NCI-H2171 (cell line): ENCODE measurements at regions not wholly inside any gene's neighbourhood (a gene's known extent, or its start where the extent isn't known, plus 50 kb on each side); places are given as distances from the start of the nearest gene placed in this dataset.

Source experiments
- DNase-seq: peaks from one replicate; lab custom pipeline; 2025; lab: John Stamatoyannopoulos, UW

GRCh38 chr15:62777671-62778070 is 264.9 kb upstream of the TPM1 start:
- DNase-seq = no peak

- DNase-seq = no peak
Observed at GRCh38 chr15:62779036-62779770, 263.3 kb upstream of the TPM1 start.

- DNase-seq = no peak
Observed at GRCh38 chr15:62779899-62780298, 262.6 kb upstream of the TPM1 start.

- DNase-seq = no peak
Observed at GRCh38 chr15:62781081-62781497, 261.5 kb upstream of the TPM1 start.

GRCh38 chr15:62782071-62782841 is 260.3 kb upstream of the TPM1 start:
- DNase-seq = no peak

- DNase-seq = no peak
Observed at GRCh38 chr15:62782896-62783295, 259.7 kb upstream of the TPM1 start.

GRCh38 chr15:62783303-62783957 is 259.1 kb upstream of the TPM1 start:
- DNase-seq = no peak

- DNase-seq = no peak
Observed at GRCh38 chr15:62785881-62786828, 256.4 kb upstream of the TPM1 start.

GRCh38 chr15:62787401-62787800 is 255.1 kb upstream of the TPM1 start:
- DNase-seq = no peak

- DNase-seq = no peak
Observed at GRCh38 chr15:62788224-62788623, 254.3 kb upstream of the TPM1 start.

GRCh38 chr15:62790546-62790945 is 252.0 kb upstream of the TPM1 start:
- no peak for DNase-seq

GRCh38 chr15:62791694-62792093 is 250.9 kb upstream of the TPM1 start:
- no peak for DNase-seq

- DNase-seq = no peak
Observed at GRCh38 chr15:62792986-62793751, 249.4 kb upstream of the TPM1 start.

GRCh38 chr15:62793752-62794144 is 248.8 kb upstream of the TPM1 start:
- DNase-seq = no peak

- no peak for DNase-seq
Observed at GRCh38 chr15:62795171-62795570, 247.4 kb upstream of the TPM1 start.

GRCh38 chr15:62795700-62796695 is 246.5 kb upstream of the TPM1 start:
- DNase-seq = no peak

- DNase-seq = no peak
Observed at GRCh38 chr15:62797171-62797570, 245.4 kb upstream of the TPM1 start.

GRCh38 chr15:62798536-62798935 is 244.0 kb upstream of the TPM1 start:
- no peak for DNase-seq

GRCh38 chr15:62799037-62799436 is 243.5 kb upstream of the TPM1 start:
- DNase-seq = no peak

- DNase-seq = no peak
Observed at GRCh38 chr15:62799919-62800318, 242.6 kb upstream of the TPM1 start.
